AG09309 (cell line): ENCODE measurements at regions not wholly inside any gene's neighbourhood (a gene's known extent, or its start where the extent isn't known, plus 50 kb on each side); places are given as distances from the start of the nearest gene placed in this dataset.

Experiments
- DNase-seq: peaks from one replicate; pipeline ENCODE4 v3.0.0-alpha.2; 2010; ENCODE audit warnings: low read depth
- H3K4me3 ChIP-seq: 2 replicates; pipeline ENCODE4 v1.5.1; 2011; ENCODE audit warnings: mild to moderate bottlenecking, low read depth, low read length, moderate library complexity; ENCODE audit not compliant: control insufficient read depth
- TF ChIP-seq, protein P1 (sequence below): IDR thresholded peaks from 2 replicates; pipeline ENCODE4 v1.5.1; 2011; ENCODE audit warnings: mild to moderate bottlenecking, low read depth, low read length, inconsistent platforms; ENCODE audit not compliant: insufficient read depth, control insufficient read depth; ENCODE audit errors: missing control alignments

DNA sequence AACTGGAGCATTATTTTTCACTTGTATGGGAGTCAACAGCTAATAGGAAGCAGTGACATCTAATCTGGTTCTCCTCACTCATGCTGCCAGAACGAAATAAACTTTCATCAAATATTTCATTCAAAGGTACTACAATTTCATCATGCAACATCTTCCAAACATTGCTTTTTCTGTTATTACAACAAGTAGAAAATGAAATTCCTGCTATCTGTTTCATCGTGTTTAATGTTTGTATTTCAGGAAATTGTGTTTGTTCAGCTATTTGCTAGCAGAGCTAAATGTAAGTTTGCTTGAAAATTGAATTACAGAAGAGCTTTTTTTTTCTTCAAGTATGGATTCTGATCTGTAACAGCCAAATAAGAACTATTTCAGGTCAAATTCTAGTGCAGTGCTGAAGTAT lies 90.1 kb downstream of the SLITRK6 start:
- no peak for DNase-seq
- no peak overlapping the region for H3K4me3 ChIP-seq
- TF ChIP-seq, protein P1, sequence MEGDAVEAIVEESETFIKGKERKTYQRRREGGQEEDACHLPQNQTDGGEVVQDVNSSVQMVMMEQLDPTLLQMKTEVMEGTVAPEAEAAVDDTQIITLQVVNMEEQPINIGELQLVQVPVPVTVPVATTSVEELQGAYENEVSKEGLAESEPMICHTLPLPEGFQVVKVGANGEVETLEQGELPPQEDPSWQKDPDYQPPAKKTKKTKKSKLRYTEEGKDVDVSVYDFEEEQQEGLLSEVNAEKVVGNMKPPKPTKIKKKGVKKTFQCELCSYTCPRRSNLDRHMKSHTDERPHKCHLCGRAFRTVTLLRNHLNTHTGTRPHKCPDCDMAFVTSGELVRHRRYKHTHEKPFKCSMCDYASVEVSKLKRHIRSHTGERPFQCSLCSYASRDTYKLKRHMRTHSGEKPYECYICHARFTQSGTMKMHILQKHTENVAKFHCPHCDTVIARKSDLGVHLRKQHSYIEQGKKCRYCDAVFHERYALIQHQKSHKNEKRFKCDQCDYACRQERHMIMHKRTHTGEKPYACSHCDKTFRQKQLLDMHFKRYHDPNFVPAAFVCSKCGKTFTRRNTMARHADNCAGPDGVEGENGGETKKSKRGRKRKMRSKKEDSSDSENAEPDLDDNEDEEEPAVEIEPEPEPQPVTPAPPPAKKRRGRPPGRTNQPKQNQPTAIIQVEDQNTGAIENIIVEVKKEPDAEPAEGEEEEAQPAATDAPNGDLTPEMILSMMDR, result no peak

DNA sequence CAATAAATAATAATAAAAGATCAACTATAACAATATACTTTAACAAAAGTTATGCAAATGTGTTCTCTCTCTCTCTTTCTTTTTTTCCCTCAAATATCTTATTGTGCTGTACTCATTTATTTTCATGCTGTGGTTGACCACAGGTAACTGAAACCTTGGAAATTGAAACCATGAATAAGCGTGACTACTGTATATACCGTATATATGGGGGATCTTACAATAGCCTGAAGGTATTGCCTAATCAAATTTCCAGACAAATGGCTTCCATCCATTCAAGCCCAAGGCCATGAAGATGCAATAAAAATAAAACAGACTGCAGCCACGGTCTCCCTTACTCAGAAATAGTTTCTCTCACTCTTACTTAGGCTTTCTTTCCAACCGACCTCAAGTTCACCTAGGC lies 98.3 kb downstream of the SLITRK6 start:
- H3K4me3 ChIP-seq, result no peak overlapping the region
- TF ChIP-seq, protein P1, result no peak
- no peak for DNase-seq

DNA sequence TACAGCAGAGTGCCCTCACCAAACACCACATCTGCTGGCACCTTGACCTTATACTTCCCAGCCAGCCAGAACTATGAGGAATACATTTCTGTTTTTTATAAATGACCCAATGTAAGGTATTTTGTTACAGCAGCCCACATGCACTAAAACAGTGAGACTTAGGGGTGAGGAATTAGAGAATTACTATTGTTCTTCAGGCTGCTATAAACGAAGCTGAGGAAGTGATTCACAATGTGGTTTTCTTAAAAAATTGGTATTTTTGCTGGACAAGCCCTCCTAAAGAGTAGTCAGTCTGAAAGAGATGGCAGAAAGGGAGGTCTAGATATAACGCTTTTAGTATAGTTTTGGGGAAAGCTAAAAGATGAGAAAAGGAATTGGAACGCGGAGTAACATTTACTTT lies 101.0 kb downstream of the SLITRK6 start:
- DNase-seq, result no peak
- H3K4me3 ChIP-seq, result no peak overlapping the region
- TF ChIP-seq, protein P1, result no peak

DNA sequence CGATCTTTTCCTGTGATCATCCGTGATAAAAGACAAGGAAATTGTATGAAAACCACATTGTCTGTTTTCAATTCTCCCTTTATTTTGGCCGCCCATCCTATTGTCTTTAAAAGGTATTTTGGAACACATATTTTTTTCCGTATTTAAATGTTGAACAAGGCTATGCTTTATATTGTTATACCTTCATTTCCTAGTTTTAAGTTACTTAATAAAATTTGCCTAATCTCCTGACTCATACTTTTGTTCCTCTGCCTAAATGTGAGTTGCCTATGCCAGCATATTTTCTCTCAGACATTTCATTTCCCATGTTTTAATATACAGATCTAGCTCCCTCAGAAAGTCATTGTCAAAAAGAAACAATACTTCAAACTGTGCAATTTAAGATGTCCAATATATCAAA lies 104.2 kb downstream of the SLITRK6 start:
- no peak overlapping the region for H3K4me3 ChIP-seq
- DNase-seq, result no peak
- TF ChIP-seq, protein P1, result no peak

DNA sequence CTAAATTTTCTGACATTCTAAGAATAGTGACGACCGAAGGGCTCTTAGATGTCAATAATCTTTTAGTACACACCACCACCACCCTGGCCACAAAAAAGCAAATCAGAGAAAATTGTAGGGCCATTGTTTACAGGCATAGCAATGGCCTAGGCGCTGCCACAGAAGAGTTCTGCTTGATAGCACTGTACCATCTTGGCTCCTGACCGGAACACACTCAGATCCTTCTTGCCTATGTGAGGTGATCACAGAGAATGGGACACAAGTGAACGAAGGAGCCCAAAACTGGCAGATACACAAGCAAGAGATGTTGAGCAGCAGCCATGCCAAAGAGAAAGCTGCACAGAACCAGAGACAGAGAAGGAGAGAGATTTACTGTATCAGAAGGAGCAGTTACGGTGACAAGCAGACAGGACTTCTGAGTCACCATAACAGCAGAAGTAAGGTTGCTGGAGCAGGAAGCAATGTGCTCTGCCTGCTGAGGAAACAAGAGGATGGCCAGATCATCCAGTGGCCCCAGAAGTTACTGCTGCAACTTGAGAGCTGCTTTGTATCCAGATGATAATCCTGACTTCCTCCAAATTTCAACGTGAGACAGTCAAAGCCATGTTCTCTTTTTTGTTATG lies 105.2 kb downstream of the SLITRK6 start:
- no peak overlapping the region for H3K4me3 ChIP-seq
- TF ChIP-seq, protein P1, result no peak
- DNase-seq, result no peak

DNA sequence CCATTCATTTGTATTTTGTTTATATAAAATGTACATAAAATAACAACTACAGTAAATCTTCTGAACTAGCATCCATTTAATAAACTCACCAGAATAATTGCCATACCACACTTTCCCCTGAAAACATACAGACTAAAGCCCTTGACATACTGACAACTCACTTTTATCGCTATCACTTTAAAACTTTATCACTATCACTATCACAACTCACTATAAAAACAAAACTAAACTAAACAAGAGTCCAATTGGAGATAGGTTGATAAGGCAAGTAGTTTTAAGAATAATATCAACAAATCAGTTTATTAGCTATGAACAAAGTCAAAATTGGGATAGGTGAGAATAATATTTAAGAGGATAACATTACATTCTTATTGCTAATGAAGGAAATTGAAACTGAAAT lies 108.9 kb downstream of the SLITRK6 start:
- no peak overlapping the region for H3K4me3 ChIP-seq
- no peak for DNase-seq
- TF ChIP-seq, protein P1, result no peak

DNA sequence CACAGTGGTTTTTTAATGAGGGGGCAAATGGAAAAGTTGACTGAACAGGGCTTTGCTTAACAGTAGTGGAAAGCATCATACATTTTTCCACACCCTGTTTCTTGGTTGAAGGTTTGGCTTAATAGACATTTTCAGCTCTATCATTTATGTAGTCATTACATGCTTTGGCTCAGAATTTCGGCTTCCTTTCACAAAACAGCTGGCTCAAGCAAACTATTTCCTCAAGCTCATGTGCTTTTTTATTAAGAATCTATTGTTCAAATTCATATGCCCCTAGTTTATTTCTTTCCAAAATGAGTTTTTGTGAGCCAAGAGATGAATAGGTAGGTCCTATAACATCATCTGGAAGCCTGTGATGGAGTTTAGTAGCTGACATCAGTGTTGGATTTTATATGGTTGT lies 113.8 kb downstream of the SLITRK6 start:
- TF ChIP-seq, protein P1, result no peak
- DNase-seq, result no peak
- no peak overlapping the region for H3K4me3 ChIP-seq
